ENCODE measurements at regions not wholly inside any gene's neighbourhood (a gene's known extent, or its start where the extent isn't known, plus 50 kb on each side); places are given as distances from the start of the nearest gene placed in this dataset.

DNA sequence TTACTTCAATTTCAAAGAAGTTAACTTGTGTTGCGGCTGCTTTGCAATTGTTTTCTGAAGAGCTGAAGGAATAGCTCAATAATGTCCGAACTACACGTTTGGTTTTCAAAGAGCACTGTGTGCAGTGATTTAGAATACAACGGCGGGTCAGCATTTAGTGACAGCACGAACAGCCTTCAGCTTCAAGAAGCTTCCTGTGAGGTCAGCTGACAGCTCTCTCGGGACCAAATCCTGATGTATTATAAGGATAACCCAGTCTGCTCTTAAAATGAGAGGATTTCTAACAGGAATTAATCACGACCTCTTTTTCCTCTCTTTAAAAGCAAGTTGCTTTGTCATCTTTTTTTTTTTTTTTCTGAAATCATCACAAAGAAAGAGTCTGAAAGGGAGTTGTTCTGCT is 97.9 kb upstream of the UNC13C start:
- no peak overlapping the region for H3K4me3 Mint-ChIP-seq (ENCODE audit: unreplicated experiment)
- H3K36me3 Mint-ChIP-seq (ENCODE audit: unreplicated experiment), result no peaks in the 10 kb centered on the region
- TF ChIP-seq, protein P1, sequence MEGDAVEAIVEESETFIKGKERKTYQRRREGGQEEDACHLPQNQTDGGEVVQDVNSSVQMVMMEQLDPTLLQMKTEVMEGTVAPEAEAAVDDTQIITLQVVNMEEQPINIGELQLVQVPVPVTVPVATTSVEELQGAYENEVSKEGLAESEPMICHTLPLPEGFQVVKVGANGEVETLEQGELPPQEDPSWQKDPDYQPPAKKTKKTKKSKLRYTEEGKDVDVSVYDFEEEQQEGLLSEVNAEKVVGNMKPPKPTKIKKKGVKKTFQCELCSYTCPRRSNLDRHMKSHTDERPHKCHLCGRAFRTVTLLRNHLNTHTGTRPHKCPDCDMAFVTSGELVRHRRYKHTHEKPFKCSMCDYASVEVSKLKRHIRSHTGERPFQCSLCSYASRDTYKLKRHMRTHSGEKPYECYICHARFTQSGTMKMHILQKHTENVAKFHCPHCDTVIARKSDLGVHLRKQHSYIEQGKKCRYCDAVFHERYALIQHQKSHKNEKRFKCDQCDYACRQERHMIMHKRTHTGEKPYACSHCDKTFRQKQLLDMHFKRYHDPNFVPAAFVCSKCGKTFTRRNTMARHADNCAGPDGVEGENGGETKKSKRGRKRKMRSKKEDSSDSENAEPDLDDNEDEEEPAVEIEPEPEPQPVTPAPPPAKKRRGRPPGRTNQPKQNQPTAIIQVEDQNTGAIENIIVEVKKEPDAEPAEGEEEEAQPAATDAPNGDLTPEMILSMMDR (IDR thresholded peaks at IDR 0.05; ENCODE audit: partially characterized antibody, unreplicated experiment), result no peak
- peak; percentile 30 for DNase-seq
- H3K27me3 Mint-ChIP-seq (ENCODE audit: unreplicated experiment), result no peaks in the 10 kb centered on the region
- peaks cover 8% of the 10 kb centered on the region for H3K4me1 Mint-ChIP-seq (ENCODE audit: low read depth, unreplicated experiment)
- H3K27ac Mint-ChIP-seq (ENCODE audit: unreplicated experiment), result no peak overlapping the region
- no peaks in the 10 kb centered on the region for H3K9me3 Mint-ChIP-seq (ENCODE audit: unreplicated experiment)

DNA sequence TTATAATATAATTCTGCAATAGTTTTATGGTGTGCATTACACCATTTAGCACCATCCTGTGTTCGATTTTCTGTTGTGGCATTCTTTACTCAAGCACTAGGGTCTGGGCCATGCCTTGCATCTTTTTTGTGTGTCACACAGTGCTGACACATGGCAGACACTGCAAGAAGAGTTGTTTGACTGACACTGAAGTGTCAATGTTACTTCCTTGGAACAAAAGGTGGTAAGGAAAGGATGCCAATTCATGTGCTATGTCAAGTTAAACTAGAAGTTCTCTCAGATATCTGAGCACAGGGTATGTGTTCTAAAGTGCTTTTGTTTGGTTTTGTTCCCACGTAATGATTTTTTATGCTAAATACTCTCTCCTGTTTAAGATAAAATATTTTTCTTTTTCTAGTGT is 102.5 kb upstream of the UNC13C start:
- H3K9me3 Mint-ChIP-seq (ENCODE audit: unreplicated experiment), result no peaks in the 10 kb centered on the region
- H3K4me3 Mint-ChIP-seq (ENCODE audit: unreplicated experiment), result no peak overlapping the region
- H3K4me1 Mint-ChIP-seq (ENCODE audit: low read depth, unreplicated experiment), result peaks cover 8% of the 10 kb centered on the region
- no peaks in the 10 kb centered on the region for H3K36me3 Mint-ChIP-seq (ENCODE audit: unreplicated experiment)
- DNase-seq, result no peak
- no peak overlapping the region for H3K27ac Mint-ChIP-seq (ENCODE audit: unreplicated experiment)
- TF ChIP-seq, protein P1 (IDR thresholded peaks at IDR 0.05; ENCODE audit: partially characterized antibody, unreplicated experiment), result no peak
- no peaks in the 10 kb centered on the region for H3K27me3 Mint-ChIP-seq (ENCODE audit: unreplicated experiment)

DNA sequence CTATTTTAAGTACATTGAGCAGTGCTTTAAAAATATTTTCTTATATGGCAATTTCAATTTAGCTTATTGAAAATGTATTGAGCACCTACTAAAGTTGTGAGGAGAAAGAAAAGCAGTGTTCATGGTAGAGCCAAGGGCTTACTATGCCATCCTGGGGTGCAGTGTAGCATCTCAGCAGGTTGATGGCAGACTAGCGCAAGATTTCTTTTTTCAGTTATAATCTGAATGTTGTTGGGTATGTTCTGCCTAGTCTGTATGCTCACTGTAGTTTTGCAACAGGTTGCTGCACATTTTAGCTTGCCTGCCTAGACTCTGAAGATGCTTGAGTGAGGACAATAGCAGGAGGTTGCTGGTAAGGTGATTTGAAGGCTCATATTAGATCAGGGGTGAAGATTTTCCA is 103.1 kb upstream of the UNC13C start:
- Mint-ChIP-seq H3K4me1 (ENCODE audit: low read depth, unreplicated experiment) (peaks cover 3% of the 10 kb centered on the region), H3K27me3 (ENCODE audit: unreplicated experiment) (no peaks in the 10 kb centered on the region), H3K4me3 (ENCODE audit: unreplicated experiment) (no peak overlapping the region), H3K27ac (ENCODE audit: unreplicated experiment) (no peak overlapping the region), H3K36me3 (ENCODE audit: unreplicated experiment) (no peaks in the 10 kb centered on the region), H3K9me3 (ENCODE audit: unreplicated experiment) (no peaks in the 10 kb centered on the region)
- TF ChIP-seq, protein P1 (IDR thresholded peaks at IDR 0.05; ENCODE audit: partially characterized antibody, unreplicated experiment), result no peak
- no peak for DNase-seq

DNA sequence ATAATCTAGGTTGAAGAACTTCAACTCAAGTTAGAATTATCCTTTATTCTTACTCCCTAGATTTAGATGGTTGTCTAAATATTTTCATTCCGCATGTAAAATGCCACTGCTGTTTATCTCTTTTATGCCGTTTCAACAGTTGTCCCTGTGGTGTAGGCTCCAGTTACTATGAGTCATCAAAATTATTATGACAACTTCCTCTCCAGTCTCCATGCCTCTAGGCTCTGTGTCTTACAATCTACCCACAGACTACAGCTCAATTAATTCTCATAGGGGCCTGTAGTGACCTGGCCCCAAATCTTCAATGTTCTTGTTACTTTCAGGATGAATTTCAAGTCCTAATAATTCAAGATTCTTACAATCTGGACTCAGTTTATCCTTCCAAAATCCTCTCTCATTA is 105.8 kb upstream of the UNC13C start:
- H3K4me3 Mint-ChIP-seq (ENCODE audit: unreplicated experiment), result no peak overlapping the region
- TF ChIP-seq, protein P1 (IDR thresholded peaks at IDR 0.05; ENCODE audit: partially characterized antibody, unreplicated experiment), result no peak
- H3K36me3 Mint-ChIP-seq (ENCODE audit: unreplicated experiment), result no peaks in the 10 kb centered on the region
- H3K27ac Mint-ChIP-seq (ENCODE audit: unreplicated experiment), result no peak overlapping the region
- no peaks in the 10 kb centered on the region for H3K4me1 Mint-ChIP-seq (ENCODE audit: low read depth, unreplicated experiment)
- no peaks in the 10 kb centered on the region for H3K27me3 Mint-ChIP-seq (ENCODE audit: unreplicated experiment)
- no peak for DNase-seq
- H3K9me3 Mint-ChIP-seq (ENCODE audit: unreplicated experiment), result no peaks in the 10 kb centered on the region

DNA sequence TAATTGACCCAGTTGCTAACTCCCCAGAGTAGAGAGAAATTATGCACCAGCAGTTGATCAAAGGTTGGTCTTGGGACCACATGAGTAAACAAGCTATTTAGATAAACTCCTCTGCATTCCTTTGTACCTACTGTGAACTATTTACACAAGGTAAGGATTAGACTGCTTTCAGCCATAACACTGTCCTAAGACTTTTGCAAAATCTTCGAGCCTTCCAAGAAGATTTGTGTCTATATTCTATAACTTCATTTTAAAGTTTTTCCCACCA is 108.5 kb upstream of the UNC13C start:
- Mint-ChIP-seq H3K27ac (ENCODE audit: unreplicated experiment) (no peak overlapping the region), H3K27me3 (ENCODE audit: unreplicated experiment) (no peaks in the 10 kb centered on the region), H3K4me3 (ENCODE audit: unreplicated experiment) (no peak overlapping the region), H3K9me3 (ENCODE audit: unreplicated experiment) (no peaks in the 10 kb centered on the region), H3K36me3 (ENCODE audit: unreplicated experiment) (no peaks in the 10 kb centered on the region), H3K4me1 (ENCODE audit: low read depth, unreplicated experiment) (no peaks in the 10 kb centered on the region)
- TF ChIP-seq, protein P1 (IDR thresholded peaks at IDR 0.05; ENCODE audit: partially characterized antibody, unreplicated experiment), result no peak
- DNase-seq, result no peak
